Activated naive CD8-positive, alpha-beta T cell treated with anti-CD3 and anti-CD28 coated beads, Interleukin-2, amount 50 U/mL, for 16 hours (primary cell): ENCODE measurements at regions not wholly inside any gene's neighbourhood (a gene's known extent, or its start where the extent isn't known, plus 50 kb on each side); places are given as distances from the start of the nearest gene placed in this dataset.

Source experiments
- DNase-seq: peaks from one replicate; pipeline ENCODE4 v3.0.0-alpha.2; 2020; ENCODE audit warnings: low read depth, low spot score

DNA sequence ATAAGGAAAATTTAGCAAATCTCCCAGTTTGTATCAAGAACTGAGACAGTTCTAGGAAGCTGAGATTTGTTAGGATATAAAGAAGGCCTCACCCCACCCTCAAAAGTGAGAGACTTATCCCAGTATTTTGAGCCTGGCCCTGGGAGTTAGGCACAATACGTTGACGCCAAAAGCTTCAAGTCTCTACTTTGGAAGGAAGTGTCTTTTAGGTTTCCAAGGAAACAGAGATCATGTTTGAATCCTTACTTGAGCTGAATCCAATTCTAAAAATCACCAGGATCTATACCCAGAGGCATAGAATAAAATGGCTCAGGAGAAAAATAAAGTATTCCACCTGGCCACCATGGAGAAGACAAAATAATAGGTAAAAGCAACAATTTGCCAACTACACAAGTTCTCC, 115.9 kb upstream of the NRG3 start:
- no peak for DNase-seq

DNA sequence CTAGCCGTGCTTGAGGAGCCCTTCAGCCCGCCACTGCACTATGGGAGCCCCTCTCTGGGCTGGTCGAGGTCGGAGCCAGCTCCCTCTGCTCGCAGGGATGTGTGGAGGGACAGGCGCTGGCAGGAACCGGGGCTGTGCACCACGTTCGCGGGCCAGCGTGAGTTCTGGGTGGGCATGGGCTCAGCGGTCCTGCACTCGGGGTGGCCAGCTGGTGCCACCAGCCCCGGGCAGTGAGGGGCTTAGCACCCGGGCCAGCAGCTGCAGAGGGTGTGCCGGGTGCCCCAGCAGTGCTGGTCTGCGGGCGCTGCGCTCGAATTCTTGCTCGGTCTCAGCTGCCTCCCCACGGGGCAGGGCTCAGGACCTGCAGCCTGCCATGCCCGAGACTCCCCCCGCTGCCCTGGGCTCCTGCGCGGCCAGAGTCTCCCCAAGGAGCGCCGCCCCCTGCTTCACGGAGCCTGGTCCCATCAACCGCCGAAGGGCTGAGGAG, 90.8 kb upstream of the NRG3 start:
- DNase-seq = no peak

DNA sequence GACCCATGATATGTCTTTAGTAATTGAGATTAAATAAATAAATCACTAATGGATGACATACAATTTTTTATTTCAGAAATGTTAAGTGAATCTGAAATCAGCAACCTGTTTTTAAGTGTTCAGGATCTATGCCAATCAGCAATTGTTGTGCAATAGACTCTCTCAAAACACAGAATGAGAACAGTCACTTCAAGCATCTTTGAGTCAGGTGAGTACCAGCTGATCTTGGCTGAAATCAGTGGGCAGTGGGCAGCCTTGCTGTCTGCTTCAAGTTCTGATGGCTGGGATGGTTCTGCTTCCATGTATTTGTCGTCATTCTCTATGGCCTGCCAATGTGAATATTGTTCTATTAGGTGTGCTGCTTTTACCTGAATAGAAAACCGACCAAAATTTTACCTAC, 82.3 kb upstream of the NRG3 start:
- no peak for DNase-seq

- DNase-seq = no peak
Observed at GRCh38 chr10:81806842-81807241, 68.2 kb upstream of the NRG3 start.

DNA sequence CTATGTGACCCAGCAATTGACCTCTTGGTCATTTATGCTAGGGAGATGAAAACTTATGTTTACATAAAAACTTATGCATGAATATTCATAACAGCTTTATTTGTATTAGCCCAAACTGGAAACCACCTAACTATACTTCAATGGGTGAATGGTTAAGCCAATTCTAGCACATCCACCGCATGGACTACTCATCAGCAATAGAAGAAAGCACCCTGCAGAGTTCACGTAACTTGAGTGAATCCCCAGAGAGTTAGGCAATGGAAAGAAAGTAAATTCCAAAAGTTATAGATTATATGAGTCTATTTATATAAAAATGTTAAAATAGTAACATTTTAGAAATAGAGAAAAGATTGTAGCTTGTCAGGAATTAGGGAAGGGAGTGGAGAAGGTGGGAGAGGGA, 60.2 kb upstream of the NRG3 start:
- no peak for DNase-seq

DNA sequence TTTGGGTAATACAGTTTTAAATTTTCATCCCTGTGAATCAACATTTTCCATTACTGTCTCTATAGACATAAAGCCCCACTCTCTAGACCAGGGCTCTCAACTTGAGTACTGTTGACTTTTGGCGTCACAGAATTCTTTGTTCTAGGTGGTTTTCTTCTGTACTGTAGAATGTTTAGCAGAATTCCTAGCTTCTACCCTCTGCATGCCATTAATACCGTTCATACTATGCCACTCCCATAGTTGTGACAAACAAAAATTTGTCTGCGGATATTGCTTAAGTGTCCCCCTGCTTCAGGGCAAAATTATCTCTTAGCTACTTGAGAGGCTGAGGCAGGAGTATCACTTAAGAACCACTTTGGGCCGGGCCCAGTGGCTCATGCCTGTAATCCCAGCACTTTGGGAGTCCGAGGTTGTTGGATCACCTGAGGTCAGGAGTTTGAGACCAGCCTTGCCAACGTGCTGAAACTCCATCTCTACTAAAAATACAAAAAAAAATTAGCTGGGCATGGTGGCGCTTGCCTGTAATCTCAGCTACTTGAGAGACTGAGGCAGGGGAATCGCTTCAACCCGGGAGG, 57.3 kb upstream of the NRG3 start:
- DNase-seq = no peak

- DNase-seq = no peak
Observed at GRCh38 chr10:81820418-81820817, 54.6 kb upstream of the NRG3 start.
